ENCODE measurements at regions not wholly inside any gene's neighbourhood (a gene's known extent, or its start where the extent isn't known, plus 50 kb on each side); places are given as distances from the start of the nearest gene placed in this dataset.

GRCh38 chr3:46113608-46114007, 86.3 kb upstream of the XCR1 start:
- DNase-seq: no peak

DNA sequence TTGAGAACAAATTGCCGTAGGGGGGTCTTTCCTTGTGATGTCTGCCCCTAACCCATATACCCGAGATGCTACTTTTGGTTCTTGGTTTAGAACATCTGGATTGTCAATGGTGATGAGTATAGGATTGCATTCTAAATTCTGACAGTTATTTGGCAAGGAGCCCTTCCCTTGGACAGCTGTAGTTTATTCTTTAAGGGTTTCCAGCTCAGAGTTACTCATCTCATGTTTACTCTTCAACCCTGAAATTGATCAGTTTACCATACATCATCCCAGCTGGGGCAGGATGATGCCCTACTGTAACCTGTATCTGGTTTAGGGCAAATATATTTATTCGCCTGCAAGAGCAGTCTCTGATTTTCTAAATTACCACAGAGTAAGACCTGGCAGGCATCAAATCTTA, 85.7 kb upstream of the XCR1 start:
- no peak for DNase-seq

DNA sequence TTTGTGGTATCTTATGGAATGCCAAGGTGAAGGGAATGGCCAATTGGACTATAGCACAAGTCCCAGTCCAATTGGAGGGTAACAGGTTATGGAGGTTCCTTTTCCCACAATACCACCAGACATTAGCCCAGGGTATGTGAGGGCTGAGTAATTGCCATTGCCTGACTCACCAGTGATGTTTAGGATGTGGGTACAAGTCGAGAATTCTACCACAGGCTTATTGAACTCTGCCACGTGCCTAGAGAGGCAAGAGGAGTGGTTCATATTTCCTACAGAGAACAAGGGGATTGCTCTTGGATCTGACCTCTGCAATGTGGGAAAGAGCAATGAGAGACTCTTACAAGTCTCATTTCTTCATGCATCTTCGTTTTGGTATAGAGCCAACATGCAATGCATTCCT, 85.0 kb upstream of the XCR1 start:
- no peak for DNase-seq

GRCh38 chr3:46110701-46111493, 83.6 kb upstream of the XCR1 start:
- DNase-seq: no peak

DNA sequence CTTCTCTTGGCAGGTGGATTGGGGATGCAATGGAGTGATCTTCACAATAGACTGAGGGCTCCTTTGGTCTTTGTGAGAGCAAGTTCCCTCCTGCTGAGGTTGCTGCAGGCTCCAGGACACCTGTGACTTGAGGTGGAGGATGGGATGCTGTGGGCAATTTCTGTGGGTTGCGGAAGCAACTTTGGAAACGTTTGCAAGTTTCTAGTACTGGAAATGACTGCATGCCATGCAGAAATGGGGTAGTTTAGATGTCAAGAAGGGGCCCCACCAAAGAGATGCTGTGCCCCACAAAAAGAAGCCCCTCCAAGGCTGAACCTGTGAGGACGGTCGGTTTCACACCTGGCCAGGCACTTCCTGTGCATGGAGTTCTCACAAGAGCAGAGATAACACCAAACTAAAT, 80.4 kb upstream of the XCR1 start:
- DNase-seq: no peak

DNA sequence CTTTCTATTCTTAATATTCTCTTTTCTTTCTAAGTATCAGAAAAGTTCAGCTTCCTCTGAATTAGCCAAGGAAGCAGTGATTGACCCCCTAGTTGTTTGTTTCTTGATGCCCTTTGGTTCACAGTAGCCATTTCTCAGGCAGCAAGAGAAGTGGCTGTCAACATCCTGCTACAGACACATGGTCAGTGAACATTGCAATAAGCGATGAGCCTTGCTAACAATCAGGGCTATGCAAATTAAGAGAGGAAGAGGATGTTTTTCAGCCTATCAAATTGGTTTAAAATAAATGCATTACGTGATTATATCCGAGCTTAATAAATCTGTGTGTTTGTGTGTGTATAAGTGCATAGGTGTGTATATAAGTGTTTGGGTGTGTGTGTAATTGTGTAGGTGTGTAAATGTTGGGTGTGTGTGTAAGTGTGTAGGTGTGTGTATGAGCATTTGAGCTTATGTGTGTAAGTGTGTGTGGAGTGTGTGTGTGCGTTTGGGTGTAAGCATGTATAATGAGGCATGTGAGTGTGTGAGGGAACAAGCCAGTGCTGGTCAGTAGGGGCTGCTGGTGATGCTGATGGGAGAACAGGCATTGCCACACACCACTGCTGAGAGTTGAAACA, 78.1 kb upstream of the XCR1 start:
- no peak for DNase-seq

- DNase-seq: no peak
These were observed 77.4 kb upstream of the XCR1 start for GRCh38 chr3:46104706-46105105.

GRCh38 chr3:46102780-46103130, 75.5 kb upstream of the XCR1 start:
- no peak for DNase-seq

GRCh38 chr3:46102059-46102779, 74.9 kb upstream of the XCR1 start:
- DNase-seq: no peak

- no peak for DNase-seq
These were observed 73.5 kb upstream of the XCR1 start for GRCh38 chr3:46100812-46101211.

DNA sequence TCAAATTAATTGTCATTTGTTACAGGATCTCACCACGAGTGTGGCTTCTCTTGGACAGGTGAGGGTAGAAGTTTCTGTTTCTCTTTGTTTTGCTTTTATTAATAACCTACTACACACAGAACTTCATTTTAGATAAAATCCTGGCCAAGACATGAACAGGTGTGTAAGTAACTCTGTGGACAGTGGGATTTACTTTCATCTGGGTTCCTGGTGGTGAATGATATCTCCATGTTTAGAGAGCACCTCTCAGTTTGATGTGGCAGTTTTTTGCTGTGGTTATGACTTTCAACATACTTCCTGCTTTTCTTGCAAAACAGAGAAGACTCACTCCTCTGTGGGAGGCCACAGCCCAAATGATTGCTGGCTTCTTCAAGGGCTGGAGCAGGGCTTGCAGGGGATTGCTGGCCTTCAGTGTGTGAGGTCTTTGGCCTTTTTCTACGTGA, 71.1 kb upstream of the XCR1 start:
- no peak for DNase-seq

- no peak for DNase-seq
These were observed 70.5 kb upstream of the XCR1 start for GRCh38 chr3:46097691-46098241.

- no peak for DNase-seq
These were observed 69.5 kb upstream of the XCR1 start for GRCh38 chr3:46096781-46097180.

DNA sequence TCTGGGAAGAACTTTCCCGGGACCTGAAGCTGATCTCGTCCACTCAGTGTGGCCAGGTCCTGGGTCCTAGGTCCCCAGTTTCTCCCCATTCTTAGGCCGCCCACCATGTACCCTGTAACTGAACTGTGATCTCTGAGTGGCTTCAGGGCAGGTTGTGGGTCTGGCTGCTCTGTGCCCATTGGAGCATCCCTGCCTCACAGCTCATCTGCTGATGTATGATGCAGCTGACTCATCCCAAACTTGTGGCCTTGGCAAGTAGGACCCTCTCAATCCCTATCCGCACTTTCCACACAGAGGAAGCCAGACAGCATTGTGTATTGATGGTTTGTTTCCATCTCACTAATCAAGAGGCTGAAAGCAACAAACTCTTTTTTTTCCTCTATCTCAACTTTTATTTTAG, 69.1 kb upstream of the XCR1 start:
- no peak for DNase-seq

DNA sequence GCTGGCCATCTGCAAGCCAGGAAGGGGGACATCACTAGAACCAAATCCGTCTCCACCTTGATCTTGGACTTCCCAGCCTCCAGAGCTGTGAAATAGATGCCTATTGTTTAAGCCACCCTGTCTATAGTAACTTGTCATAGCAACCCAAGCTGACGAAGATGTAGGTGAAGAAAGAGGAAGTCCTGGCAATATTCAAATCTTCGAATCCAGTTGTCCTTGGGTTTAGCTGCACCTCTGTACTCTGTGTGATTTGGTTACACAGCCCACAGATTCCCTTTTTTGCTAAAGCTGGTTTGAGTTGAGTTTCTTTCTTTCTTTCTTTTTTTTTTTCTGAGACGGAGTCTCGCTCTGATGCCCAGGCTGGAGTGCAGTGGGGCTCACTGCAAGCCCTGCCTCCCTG, 68.0 kb upstream of the XCR1 start:
- DNase-seq: no peak

DNA sequence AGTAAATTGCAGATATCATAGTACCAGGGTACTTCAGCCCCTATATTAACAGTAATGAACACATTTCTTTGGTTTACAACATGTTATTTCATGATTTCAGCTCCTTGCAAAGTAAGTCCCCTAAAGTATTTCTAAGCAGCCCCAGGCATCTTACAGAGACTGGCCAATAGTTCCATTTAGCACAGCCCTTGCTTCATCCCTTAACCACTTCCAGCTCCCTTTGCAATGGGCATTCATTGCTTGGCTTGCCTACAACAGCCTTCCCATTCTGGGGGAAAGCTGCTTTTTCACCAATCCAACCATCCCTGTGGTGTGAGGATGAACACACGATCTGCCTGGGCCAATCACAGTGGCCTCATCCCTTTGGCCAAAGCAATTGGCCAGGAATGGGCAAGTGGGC, 67.2 kb upstream of the XCR1 start:
- no peak for DNase-seq

DNA sequence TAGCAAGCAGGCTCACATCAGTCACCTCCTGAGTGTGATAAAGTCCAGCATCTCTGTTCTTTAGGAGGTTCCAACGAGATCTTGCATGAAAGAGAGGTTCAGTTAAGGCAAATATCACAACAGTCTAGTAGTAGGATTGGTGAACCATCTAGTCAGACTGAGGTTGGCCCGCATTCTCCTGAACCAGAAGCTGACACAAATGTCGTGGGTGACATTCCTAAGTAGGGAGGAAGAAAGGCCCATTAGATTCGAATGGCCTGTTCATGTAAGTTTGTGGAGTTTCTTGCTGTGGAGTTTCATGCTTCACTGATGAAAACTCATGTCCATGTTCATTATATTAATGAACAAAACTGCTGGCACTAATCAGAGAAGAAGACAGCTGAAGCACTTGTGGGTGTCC, 66.7 kb upstream of the XCR1 start:
- DNase-seq: no peak

- no peak for DNase-seq
These were observed 66.2 kb upstream of the XCR1 start for GRCh38 chr3:46093327-46093942.

DNA sequence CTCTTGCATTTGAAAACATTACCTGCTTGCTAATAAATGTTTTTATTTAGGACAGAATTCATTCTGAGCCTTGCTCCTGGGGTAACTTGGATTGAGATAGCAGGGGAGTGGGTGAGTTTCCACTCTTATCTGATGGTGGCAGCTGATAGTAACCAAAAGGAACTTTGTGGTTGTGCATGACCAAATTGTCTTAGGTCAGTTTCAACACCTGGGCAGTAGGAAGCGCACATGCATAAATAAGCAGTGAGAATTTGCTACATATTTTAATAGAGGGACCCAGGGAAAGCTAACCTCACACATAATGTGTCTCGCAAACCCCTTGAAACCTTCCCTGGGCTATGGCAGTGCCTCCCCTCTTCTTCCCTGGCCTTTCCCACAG, 65.4 kb upstream of the XCR1 start:
- DNase-seq: no peak

GRCh38 chr3:46091741-46092701, 64.7 kb upstream of the XCR1 start:
- DNase-seq: no peak

GRCh38 chr3:46091046-46091445, 63.8 kb upstream of the XCR1 start:
- no peak for DNase-seq

Data from renal pelvis (tissue), 1 donor.